ENCODE measurements at regions not wholly inside any gene's neighbourhood (a gene's known extent, or its start where the extent isn't known, plus 50 kb on each side); places are given as distances from the start of the nearest gene placed in this dataset.

- Histone ChIP-seq H3K4me1 (no peaks in the 10 kb centered on the region), H3K27ac (no peak overlapping the region), H3K9me3 (no peaks in the 10 kb centered on the region), H3K27me3 (no peaks in the 10 kb centered on the region), H3K4me3 (no peak overlapping the region), H3K36me3 (no peaks in the 10 kb centered on the region)
- TF ChIP-seq CTCF (IDR thresholded peaks at IDR 0.05): no peak
- no peak for DNase-seq (ENCODE audit: low spot score)
These were observed 1330.8 kb upstream of the MIR17HG start for GRCh38 chr13:90016688-90017087.

- Histone ChIP-seq H3K4me1 (no peaks in the 10 kb centered on the region), H3K27me3 (no peaks in the 10 kb centered on the region), H3K36me3 (no peaks in the 10 kb centered on the region), H3K4me3 (no peak overlapping the region), H3K9me3 (no peaks in the 10 kb centered on the region), H3K27ac (no peak overlapping the region)
- TF ChIP-seq CTCF (IDR thresholded peaks at IDR 0.05): no peak
- DNase-seq (ENCODE audit: low spot score): no peak
These were observed 1326.9 kb upstream of the MIR17HG start for GRCh38 chr13:90020536-90021070.

GRCh38 chr13:90027409-90027808, 1320.1 kb upstream of the MIR17HG start:
- Histone ChIP-seq H3K4me3 (no peak overlapping the region), H3K9me3 (peaks cover 0 to 4% of the 10 kb centered on the region in 2 donors), H3K27ac (no peak overlapping the region), H3K4me1 (no peaks in the 10 kb centered on the region), H3K36me3 (no peaks in the 10 kb centered on the region), H3K27me3 (no peaks in the 10 kb centered on the region)
- no peak for TF ChIP-seq CTCF (IDR thresholded peaks at IDR 0.05)
- no peak for DNase-seq (ENCODE audit: low spot score)

- Histone ChIP-seq H3K4me3 (no peak overlapping the region), H3K36me3 (no peaks in the 10 kb centered on the region), H3K27ac (no peak overlapping the region), H3K4me1 (no peaks in the 10 kb centered on the region), H3K27me3 (no peaks in the 10 kb centered on the region), H3K9me3 (peaks cover 0 to 4% of the 10 kb centered on the region in 2 donors)
- DNase-seq (ENCODE audit: low spot score): no peak
- no peak for TF ChIP-seq CTCF (IDR thresholded peaks at IDR 0.05)
These were observed 1315.2 kb upstream of the MIR17HG start for GRCh38 chr13:90032313-90032712.

- Histone ChIP-seq H3K4me1 (no peaks in the 10 kb centered on the region), H3K9me3 (peaks cover 0 to 4% of the 10 kb centered on the region in 2 donors), H3K4me3 (no peak overlapping the region), H3K36me3 (no peaks in the 10 kb centered on the region), H3K27me3 (no peaks in the 10 kb centered on the region), H3K27ac (no peak overlapping the region)
- no peak for TF ChIP-seq CTCF (IDR thresholded peaks at IDR 0.05)
- no peak for DNase-seq (ENCODE audit: low spot score)
These were observed 1314.5 kb upstream of the MIR17HG start for GRCh38 chr13:90032841-90033493.

GRCh38 chr13:90039516-90039915, 1308.0 kb upstream of the MIR17HG start:
- H3K27me3 ChIP-seq: no peaks in the 10 kb centered on the region
- no peaks in the 10 kb centered on the region for H3K4me1 ChIP-seq
- H3K9me3 ChIP-seq: no peaks in the 10 kb centered on the region
- no peak overlapping the region for H3K4me3 ChIP-seq
- no peak for DNase-seq (ENCODE audit: low spot score)
- H3K27ac ChIP-seq: no peak overlapping the region
- TF ChIP-seq CTCF (IDR thresholded peaks at IDR 0.05): no peak
- H3K36me3 ChIP-seq: no peaks in the 10 kb centered on the region

All from right atrium auricular region (tissue), 2 donors.